WTC11 (cell line): ENCODE measurements at regions not wholly inside any gene's neighbourhood (a gene's known extent, or its start where the extent isn't known, plus 50 kb on each side); places are given as distances from the start of the nearest gene placed in this dataset.
A peak's percentile ranks its signal among the peaks of the same experiment; 100 is the strongest.

Experiments
- ATAC-seq: fragments of 200-7000 bp; cut with Tn5 transposase; 2 replicates; pipeline ENCODE4 v1.10.0; 2021; ENCODE audit warnings: mild to moderate bottlenecking, moderate library complexity
- CTCF ChIA-PET: fragments of 300-600 bp; sonication (Branson Sonifier 250); formaldehyde crosslinking; loops from one replicate; lab custom pipeline; 2021; ENCODE audit warnings: antibody characterized with exemption; lab: Charles Lee
- POLR2A ChIA-PET: fragments of 350-600 bp; sonication (Branson Sonifier 250); formaldehyde crosslinking; loops from one replicate; lab custom pipeline; 2021; ENCODE audit warnings: antibody characterized with exemption; lab: Charles Lee
- DNase-seq: peaks from one replicate; pipeline ENCODE4 v3.0.0; 2021; ENCODE audit warnings: low spot score
- H3K27ac Mint-ChIP-seq: 2 replicates; pipeline ENCODE4 v1.8.0; 2021; ENCODE audit warnings: mixed read lengths
- H3K27me3 Mint-ChIP-seq: 2 replicates; pipeline ENCODE4 v1.8.0; 2021; ENCODE audit warnings: low read depth, mild to moderate bottlenecking, moderate library complexity, mixed read lengths
- H3K36me3 Mint-ChIP-seq: 2 replicates; pipeline ENCODE4 v1.8.0; 2021; ENCODE audit warnings: mixed read lengths
- H3K4me1 Mint-ChIP-seq: 2 replicates; pipeline ENCODE4 v1.8.0; 2022; ENCODE audit warnings: mixed read lengths
- H3K4me3 Mint-ChIP-seq: 2 replicates; pipeline ENCODE4 v1.8.0; 2021; ENCODE audit warnings: mild to moderate bottlenecking, moderate library complexity, mixed read lengths
- H3K9me3 Mint-ChIP-seq: 2 replicates; pipeline ENCODE4 v1.8.0; 2021; ENCODE audit warnings: mixed read lengths
- ATF1 ChIP-seq: sonication (generic); formaldehyde crosslinking; IDR thresholded peaks from 2 replicates; pipeline ENCODE4 v1.8.1; 2023; ENCODE audit warnings: mild to moderate bottlenecking, moderate library complexity, missing genetic modification reagents
- ATF3 ChIP-seq: sonication (generic); formaldehyde crosslinking; conservative IDR thresholded peaks from 2 replicates; pipeline ENCODE4 v1.8.1; 2022; ENCODE audit warnings: mild to moderate bottlenecking, missing genetic modification reagents
- GABPB1 ChIP-seq: sonication (generic); formaldehyde crosslinking; IDR thresholded peaks from 2 replicates; pipeline ENCODE4 v1.8.1; 2023; ENCODE audit warnings: mild to moderate bottlenecking, missing genetic modification reagents
- GTF2I ChIP-seq: fragments of 250-450 bp; sonication (Bioruptor Pico); conservative IDR thresholded peaks from 2 replicates; pipeline ENCODE4 v1.4.0; 2021; ENCODE audit warnings: mild to moderate bottlenecking
- HMGA2 ChIP-seq: fragments of 250-450 bp; sonication (Bioruptor Pico); IDR thresholded peaks from 2 replicates; pipeline ENCODE4 v1.4.0; 2021; ENCODE audit warnings: mild to moderate bottlenecking, moderate library complexity
- KAT7 ChIP-seq: sonication (generic); formaldehyde crosslinking; IDR thresholded peaks from 2 replicates; pipeline ENCODE4 v1.8.1; 2023; ENCODE audit warnings: missing genetic modification reagents, mild to moderate bottlenecking, borderline replicate concordance
- MYBL2 ChIP-seq: sonication (generic); formaldehyde crosslinking; IDR thresholded peaks from 2 replicates; pipeline ENCODE4 v1.8.1; 2023; ENCODE audit warnings: mild to moderate bottlenecking, moderate library complexity, missing genetic modification reagents
- NFATC4 ChIP-seq: fragments of 250-450 bp; sonication (Bioruptor Pico); IDR thresholded peaks from 2 replicates; pipeline ENCODE4 v1.9.0; 2021; ENCODE audit warnings: mild to moderate bottlenecking
- NFYB ChIP-seq: sonication (generic); formaldehyde crosslinking; conservative IDR thresholded peaks from 2 replicates; pipeline ENCODE4 v1.8.0; 2022; ENCODE audit warnings: low read depth, missing genetic modification reagents
- NR1H2 ChIP-seq: sonication (generic); formaldehyde crosslinking; IDR thresholded peaks from 2 replicates; pipeline ENCODE4 v1.9.0; 2021; ENCODE audit warnings: mild to moderate bottlenecking, moderate library complexity, missing genetic modification reagents
- NR2C2 ChIP-seq: sonication (generic); formaldehyde crosslinking; IDR thresholded peaks from 2 replicates; pipeline ENCODE4 v1.8.0; 2022; ENCODE audit warnings: mild to moderate bottlenecking, missing genetic modification reagents
- OVOL2 ChIP-seq: fragments of 250-450 bp; sonication (Bioruptor Pico); IDR thresholded peaks from 2 replicates; pipeline ENCODE4 v1.9.0; 2021; ENCODE audit warnings: mild to moderate bottlenecking, borderline replicate concordance
- PRDM15 ChIP-seq: sonication (generic); formaldehyde crosslinking; IDR thresholded peaks from 2 replicates; pipeline ENCODE4 v1.8.0; 2022; ENCODE audit warnings: missing genetic modification reagents
- PRRX2 ChIP-seq: fragments of 250-450 bp; sonication (Bioruptor Pico); IDR thresholded peaks from 2 replicates; pipeline ENCODE4 v1.8.0; 2021; ENCODE audit warnings: mild to moderate bottlenecking
- TCF7 ChIP-seq: sonication (generic); formaldehyde crosslinking; IDR thresholded peaks from 2 replicates; pipeline ENCODE4 v1.8.0; 2022; ENCODE audit warnings: mild to moderate bottlenecking, low read depth, missing genetic modification reagents, moderate library complexity
- ZBTB21 ChIP-seq: sonication (generic); formaldehyde crosslinking; IDR thresholded peaks from 2 replicates; pipeline ENCODE4 v1.8.1; 2023; ENCODE audit warnings: mild to moderate bottlenecking, missing genetic modification reagents, borderline replicate concordance
- ZMAT4 ChIP-seq: fragments of 250-450 bp; sonication (Bioruptor Pico); IDR thresholded peaks from 2 replicates; pipeline ENCODE4 v1.9.0; 2021; ENCODE audit warnings: mild to moderate bottlenecking
- ZNF232 ChIP-seq: sonication (generic); formaldehyde crosslinking; IDR thresholded peaks from 2 replicates; pipeline ENCODE4 v1.8.0; 2022; ENCODE audit warnings: mild to moderate bottlenecking, missing genetic modification reagents
- ZNF263 ChIP-seq: sonication (generic); formaldehyde crosslinking; IDR thresholded peaks from 2 replicates; pipeline ENCODE4 v1.8.1; 2022; ENCODE audit warnings: low read depth, mild to moderate bottlenecking, moderate library complexity, missing genetic modification reagents
- ZNF317 ChIP-seq: sonication (generic); formaldehyde crosslinking; IDR thresholded peaks from 2 replicates; pipeline ENCODE4 v1.8.1; 2023; ENCODE audit warnings: low read depth, mild to moderate bottlenecking, moderate library complexity, missing genetic modification reagents, borderline replicate concordance
- ZNF396 ChIP-seq: fragments of 250-450 bp; sonication (Bioruptor Pico); IDR thresholded peaks from 2 replicates; pipeline ENCODE4 v1.8.0; 2021; ENCODE audit warnings: mild to moderate bottlenecking, moderate library complexity, borderline replicate concordance
- TF ChIP-seq, protein P1 (sequence below): sonication (generic); formaldehyde crosslinking; IDR thresholded peaks from 2 replicates; pipeline ENCODE4 v1.8.1; 2022; ENCODE audit warnings: low read depth, missing genetic modification reagents, borderline replicate concordance
- TF ChIP-seq, protein P2 (sequence below): sonication (generic); formaldehyde crosslinking; IDR thresholded peaks from 2 replicates; pipeline ENCODE4 v1.8.1; 2023; ENCODE audit warnings: mild to moderate bottlenecking, missing genetic modification reagents, moderate library complexity

DNA sequence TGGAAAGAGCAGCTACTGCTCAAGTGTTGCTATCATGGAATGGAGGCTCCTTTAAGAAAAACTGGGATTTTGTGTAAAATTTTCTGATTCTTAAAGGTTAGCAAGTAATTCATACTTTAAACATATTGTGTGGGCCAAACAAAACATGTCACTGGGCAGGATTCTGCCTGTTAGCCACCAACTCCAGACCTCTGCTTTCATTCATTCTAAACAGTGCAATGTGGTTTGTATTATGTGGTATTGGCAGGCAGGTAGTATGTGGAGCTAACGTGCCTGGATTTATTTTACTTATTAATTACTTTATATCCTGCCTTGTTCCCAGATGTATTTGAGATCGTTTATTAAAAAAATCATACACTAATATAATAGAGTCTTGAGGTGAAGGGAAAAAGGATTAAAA, 1521.3 kb upstream of the ACVR2A start:
- no peaks in the 10 kb centered on the region for H3K9me3 Mint-ChIP-seq
- no peak for TF ChIP-seq ATF3 (CRISPR knock-in tag)
- no peak for TF ChIP-seq GABPB1 (CRISPR knock-in tag)
- TF ChIP-seq, protein P1, sequence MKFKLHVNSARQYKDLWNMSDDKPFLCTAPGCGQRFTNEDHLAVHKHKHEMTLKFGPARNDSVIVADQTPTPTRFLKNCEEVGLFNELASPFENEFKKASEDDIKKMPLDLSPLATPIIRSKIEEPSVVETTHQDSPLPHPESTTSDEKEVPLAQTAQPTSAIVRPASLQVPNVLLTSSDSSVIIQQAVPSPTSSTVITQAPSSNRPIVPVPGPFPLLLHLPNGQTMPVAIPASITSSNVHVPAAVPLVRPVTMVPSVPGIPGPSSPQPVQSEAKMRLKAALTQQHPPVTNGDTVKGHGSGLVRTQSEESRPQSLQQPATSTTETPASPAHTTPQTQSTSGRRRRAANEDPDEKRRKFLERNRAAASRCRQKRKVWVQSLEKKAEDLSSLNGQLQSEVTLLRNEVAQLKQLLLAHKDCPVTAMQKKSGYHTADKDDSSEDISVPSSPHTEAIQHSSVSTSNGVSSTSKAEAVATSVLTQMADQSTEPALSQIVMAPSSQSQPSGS (CRISPR knock-in tag) = no peak
- TF ChIP-seq MYBL2 (CRISPR knock-in tag) = no peak
- TF ChIP-seq ZNF396 (CRISPR knock-in tag) = no peak
- no peak for TF ChIP-seq ATF1 (CRISPR knock-in tag)
- TF ChIP-seq HMGA2 (CRISPR knock-in tag) = no peak
- no peak for TF ChIP-seq TCF7 (CRISPR knock-in tag)
- TF ChIP-seq, all 79 proteins: peak for 0
- Mint-ChIP-seq H3K27me3 (no peaks in the 10 kb centered on the region), H3K4me1 (peaks cover 10% of the 10 kb centered on the region), H3K4me3 (no peak overlapping the region), H3K36me3 (no peaks in the 10 kb centered on the region), H3K27ac (no peak overlapping the region)
- ATAC-seq = no peak
- POLR2A ChIA-PET = no interaction called here
- CTCF ChIA-PET = no interaction called here
- DNase-seq = no peak

GRCh38 chr2:146321175-146321574, 1523.7 kb upstream of the ACVR2A start:
- Mint-ChIP-seq H3K9me3 (no peaks in the 10 kb centered on the region), H3K36me3 (no peaks in the 10 kb centered on the region), H3K4me3 (no peak overlapping the region), H3K27ac (no peak overlapping the region), H3K27me3 (no peaks in the 10 kb centered on the region), H3K4me1 (peaks cover 10% of the 10 kb centered on the region)
- POLR2A ChIA-PET = no interaction called here
- CTCF ChIA-PET = no interaction called here
- DNase-seq (no peak), ATAC-seq (peak; percentile 62)
- TF ChIP-seq OVOL2 (no peak), ATF1 (CRISPR knock-in tag) (no peak), KAT7 (CRISPR knock-in tag) (no peak), ZNF317 (no peak), ZMAT4 (CRISPR knock-in tag) (no peak), NFYB (CRISPR knock-in tag) (no peak), PRRX2 (CRISPR knock-in tag) (no peak), NFATC4 (CRISPR knock-in tag) (no peak), HMGA2 (CRISPR knock-in tag) (no peak), NR1H2 (no peak), NR2C2 (CRISPR knock-in tag) (no peak), ZBTB21 (no peak), ZNF263 (CRISPR knock-in tag) (no peak), PRDM15 (CRISPR knock-in tag) (no peak), ZNF232 (CRISPR knock-in tag) (no peak), TCF7 (CRISPR knock-in tag) (no peak), GTF2I (no peak)
- TF ChIP-seq, protein P2, sequence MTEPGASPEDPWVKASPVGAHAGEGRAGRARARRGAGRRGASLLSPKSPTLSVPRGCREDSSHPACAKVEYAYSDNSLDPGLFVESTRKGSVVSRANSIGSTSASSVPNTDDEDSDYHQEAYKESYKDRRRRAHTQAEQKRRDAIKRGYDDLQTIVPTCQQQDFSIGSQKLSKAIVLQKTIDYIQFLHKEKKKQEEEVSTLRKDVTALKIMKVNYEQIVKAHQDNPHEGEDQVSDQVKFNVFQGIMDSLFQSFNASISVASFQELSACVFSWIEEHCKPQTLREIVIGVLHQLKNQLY (CRISPR knock-in tag) = no peak
